ENCODE measurements at regions not wholly inside any gene's neighbourhood (a gene's known extent, or its start where the extent isn't known, plus 50 kb on each side); places are given as distances from the start of the nearest gene placed in this dataset.

DNA sequence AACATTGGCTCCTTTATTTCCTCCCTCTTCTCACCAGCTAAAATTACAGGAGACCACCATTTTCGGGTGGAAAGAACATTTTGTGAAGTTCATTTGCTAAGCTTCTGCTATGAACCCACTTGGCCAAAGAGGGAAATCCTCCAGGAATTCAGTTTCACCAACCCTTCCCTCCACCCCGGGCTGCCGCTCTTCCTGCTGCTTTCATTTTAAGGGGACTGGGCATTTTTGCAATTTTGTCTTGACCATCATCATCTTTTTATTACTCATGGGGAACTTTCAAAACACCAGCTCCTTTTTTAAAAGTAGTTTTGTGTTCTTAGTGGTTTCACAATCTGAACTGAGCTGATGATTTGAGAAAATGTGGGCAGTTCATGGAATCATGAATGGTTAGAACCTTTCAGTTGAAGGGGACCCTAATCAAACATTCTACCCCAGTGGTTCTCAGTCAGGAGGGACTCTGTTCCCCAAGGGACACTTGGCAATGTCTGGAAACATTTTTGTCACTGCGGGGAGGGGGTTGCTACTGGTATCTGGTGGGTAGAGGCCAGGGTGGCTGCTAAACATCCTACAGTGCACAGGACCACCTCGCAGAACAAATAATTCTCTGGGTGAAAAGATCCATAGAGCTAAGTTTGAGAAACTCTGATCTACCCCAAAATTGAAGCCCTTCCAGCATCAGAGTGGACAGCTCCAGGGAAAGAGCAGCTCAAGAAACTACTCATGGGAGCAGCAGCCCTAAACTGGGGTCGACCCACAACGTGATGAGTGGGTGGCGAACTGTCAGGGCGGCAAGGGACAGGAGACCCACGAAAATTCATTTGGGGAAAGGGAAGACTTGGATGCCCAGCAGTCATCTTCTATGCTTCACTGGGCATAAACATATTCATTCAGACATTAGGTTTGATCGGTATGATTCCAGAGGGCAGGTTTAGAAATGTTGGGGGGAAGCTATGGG is 92.9 kb downstream of the ACKR3 start:
- no peak for TF ChIP-seq MXI1 (conservative IDR thresholded peaks at IDR 0.05; ENCODE audit: poor library complexity, severe bottlenecking)
- no peak for TF ChIP-seq POLR2AphosphoS5 (IDR thresholded peaks at IDR 0.05)
- H3K9me2 ChIP-seq (ENCODE audit: insufficient read depth, low read length): no peaks in the 10 kb centered on the region
- H4K20me1 ChIP-seq (ENCODE audit: insufficient read depth): no peaks in the 10 kb centered on the region
- no peak overlapping the region for H2AFZ ChIP-seq (ENCODE audit: low read depth, low read length)
- H3F3A ChIP-seq (ENCODE audit: insufficient read depth, low read length, poor library complexity, severe bottlenecking): no peaks in the 10 kb centered on the region
- H3K36me3 ChIP-seq (ENCODE audit: insufficient read depth, low read length): no peaks in the 10 kb centered on the region
- H3K4me2 ChIP-seq (ENCODE audit: low read length): no peak overlapping the region
- no peaks in the 10 kb centered on the region for H3K9me3 ChIP-seq (ENCODE audit: low read length)
- H3K27me3 ChIP-seq (ENCODE audit: insufficient read depth, low read depth, low read length): no peaks in the 10 kb centered on the region
- no peak overlapping the region for H3K9ac ChIP-seq (ENCODE audit: low read length)
- H3K4me3 ChIP-seq (ENCODE audit: low read length): no peak overlapping the region
- no peaks in the 10 kb centered on the region for H3K79me2 ChIP-seq (replicated peaks; ENCODE audit: insufficient read depth, low read length)
- no peak overlapping the region for H3K27ac ChIP-seq (ENCODE audit: low read length)

DNA sequence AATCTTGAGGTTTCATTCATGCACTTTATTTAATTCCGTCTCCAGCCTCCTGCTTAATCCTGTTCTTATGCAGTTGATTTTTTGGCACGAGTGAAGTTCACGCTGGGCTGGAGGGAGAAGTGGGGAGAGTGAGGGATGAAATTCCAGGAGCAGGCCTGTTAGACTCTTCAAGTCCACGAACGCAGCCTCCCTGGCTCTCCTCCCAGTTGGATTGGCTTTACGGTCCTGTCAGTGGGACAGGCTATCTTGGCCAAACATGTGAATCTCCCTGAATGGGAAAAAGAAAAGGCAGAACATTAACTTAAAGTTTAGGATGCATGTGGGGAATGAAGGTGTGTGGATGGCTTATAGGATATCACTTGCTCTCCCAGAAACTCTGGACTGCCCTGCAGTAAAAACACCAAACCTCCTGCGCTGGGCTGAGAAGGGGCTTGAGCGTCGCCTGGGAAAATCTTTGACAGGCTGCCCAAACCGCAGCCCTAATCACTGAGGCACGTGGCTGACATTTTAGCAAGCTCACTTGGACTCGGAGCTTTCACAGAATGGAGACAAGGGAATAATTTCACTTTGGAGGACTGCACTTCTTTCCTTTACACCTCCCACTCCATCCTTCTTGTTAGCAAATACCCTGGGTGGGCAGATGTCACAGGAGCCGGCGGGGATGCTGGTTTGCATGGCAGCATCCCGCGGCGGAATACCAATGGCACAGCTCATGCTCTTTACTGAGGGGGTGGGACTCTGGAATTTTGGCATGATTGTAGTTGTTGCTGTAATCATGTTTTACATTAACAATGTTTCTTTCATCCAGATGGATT is 93.9 kb downstream of the ACKR3 start:
- no peaks in the 10 kb centered on the region for H3K79me2 ChIP-seq (replicated peaks; ENCODE audit: insufficient read depth, low read length)
- H3K27ac ChIP-seq (ENCODE audit: low read length): no peak overlapping the region
- no peaks in the 10 kb centered on the region for H3K36me3 ChIP-seq (ENCODE audit: insufficient read depth, low read length)
- no peaks in the 10 kb centered on the region for H3K9me2 ChIP-seq (ENCODE audit: insufficient read depth, low read length)
- no peak for TF ChIP-seq TAF1 (IDR thresholded peaks at IDR 0.05; ENCODE audit: low read depth)
- TF ChIP-seq RAD21 (conservative IDR thresholded peaks at IDR 0.05): no peak
- TF ChIP-seq POLR2AphosphoS5 (IDR thresholded peaks at IDR 0.05): no peak
- TF ChIP-seq MXI1 (conservative IDR thresholded peaks at IDR 0.05; ENCODE audit: poor library complexity, severe bottlenecking): no peak
- no peak for TF ChIP-seq EZH2 (IDR thresholded peaks at IDR 0.05; ENCODE audit: borderline replicate concordance, insufficient read depth, low read length, poor library complexity, severe bottlenecking)
- no peak for TF ChIP-seq SMC3 (conservative IDR thresholded peaks at IDR 0.05; ENCODE audit: poor library complexity)
- TF ChIP-seq EP300 (conservative IDR thresholded peaks at IDR 0.05; ENCODE audit: poor library complexity, severe bottlenecking): no peak
- TF ChIP-seq, protein P1, sequence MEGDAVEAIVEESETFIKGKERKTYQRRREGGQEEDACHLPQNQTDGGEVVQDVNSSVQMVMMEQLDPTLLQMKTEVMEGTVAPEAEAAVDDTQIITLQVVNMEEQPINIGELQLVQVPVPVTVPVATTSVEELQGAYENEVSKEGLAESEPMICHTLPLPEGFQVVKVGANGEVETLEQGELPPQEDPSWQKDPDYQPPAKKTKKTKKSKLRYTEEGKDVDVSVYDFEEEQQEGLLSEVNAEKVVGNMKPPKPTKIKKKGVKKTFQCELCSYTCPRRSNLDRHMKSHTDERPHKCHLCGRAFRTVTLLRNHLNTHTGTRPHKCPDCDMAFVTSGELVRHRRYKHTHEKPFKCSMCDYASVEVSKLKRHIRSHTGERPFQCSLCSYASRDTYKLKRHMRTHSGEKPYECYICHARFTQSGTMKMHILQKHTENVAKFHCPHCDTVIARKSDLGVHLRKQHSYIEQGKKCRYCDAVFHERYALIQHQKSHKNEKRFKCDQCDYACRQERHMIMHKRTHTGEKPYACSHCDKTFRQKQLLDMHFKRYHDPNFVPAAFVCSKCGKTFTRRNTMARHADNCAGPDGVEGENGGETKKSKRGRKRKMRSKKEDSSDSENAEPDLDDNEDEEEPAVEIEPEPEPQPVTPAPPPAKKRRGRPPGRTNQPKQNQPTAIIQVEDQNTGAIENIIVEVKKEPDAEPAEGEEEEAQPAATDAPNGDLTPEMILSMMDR (IDR thresholded peaks at IDR 0.05; ENCODE audit: poor library complexity, severe bottlenecking): no peak
- no peak for TF ChIP-seq REST (IDR thresholded peaks at IDR 0.05; ENCODE audit: borderline replicate concordance)
- no peaks in the 10 kb centered on the region for H3K9me3 ChIP-seq (ENCODE audit: low read length)
- no peak overlapping the region for H3K4me2 ChIP-seq (ENCODE audit: low read length)
- no peak overlapping the region for H3K4me3 ChIP-seq (ENCODE audit: low read length)
- no peaks in the 10 kb centered on the region for H3K27me3 ChIP-seq (ENCODE audit: insufficient read depth, low read depth, low read length)
- H3K9ac ChIP-seq (ENCODE audit: low read length): no peak overlapping the region
- no peaks in the 10 kb centered on the region for H4K20me1 ChIP-seq (ENCODE audit: insufficient read depth)
- H2AFZ ChIP-seq (ENCODE audit: low read depth, low read length): no peak overlapping the region
- H3F3A ChIP-seq (ENCODE audit: insufficient read depth, low read length, poor library complexity, severe bottlenecking): no peaks in the 10 kb centered on the region

All from neural cell (in vitro differentiated cells).